OCI-LY3 (cell line): ENCODE measurements at regions not wholly inside any gene's neighbourhood (a gene's known extent, or its start where the extent isn't known, plus 50 kb on each side); places are given as distances from the start of the nearest gene placed in this dataset.

Experiments used
- H2AFZ ChIP-seq: fragments of 200-600, 300-600 bp; shearing (Covaris generic); 2 replicates; pipeline ENCODE4 v1.6.0; 2014; ENCODE audit warnings: antibody characterized with exemption, low read depth, low read length
- H3K27ac ChIP-seq: fragments of 200-600, 300-600 bp; sonication (generic); 2 replicates; pipeline ENCODE4 v1.5.1; 2014; ENCODE audit warnings: mild to moderate bottlenecking, low read length, moderate library complexity, mixed read lengths
- H3K27me3 ChIP-seq: fragments of 200-600, 300-600 bp; sonication (generic); 2 replicates; pipeline ENCODE4 v1.6.1; 2014; ENCODE audit warnings: low read depth, low read length, mixed read lengths
- H3K36me3 ChIP-seq: fragments of 200-600, 300-600 bp; sonication (generic); replicated peaks from 2 replicates; pipeline ENCODE3; 2014; ENCODE audit warnings: low read depth, low read length, mixed read lengths
- H3K4me1 ChIP-seq: fragments of 300-600, 200-600 bp; sonication (generic); 2 replicates; pipeline ENCODE4 v1.6.1; 2014; ENCODE audit warnings: low read length, mixed read lengths
- H3K4me2 ChIP-seq: fragments of 200-600, 300-600 bp; sonication (generic); 2 replicates; pipeline ENCODE4 v1.6.1; 2014; ENCODE audit warnings: low read length, mixed read lengths
- H3K4me3 ChIP-seq: fragments of 300-600, 200-600 bp; sonication (generic); 2 replicates; pipeline ENCODE4 v1.5.1; 2014; ENCODE audit warnings: antibody characterized with exemption, mild to moderate bottlenecking, low read length, moderate library complexity
- H3K79me2 ChIP-seq: fragments of 300-600, 200-600 bp; shearing (Covaris generic); 2 replicates; pipeline ENCODE4 v1.6.1; 2014; ENCODE audit warnings: mild to moderate bottlenecking, low read length, mixed read lengths
- H3K9ac ChIP-seq: fragments of 300-600, 200-600 bp; shearing (Covaris generic); 2 replicates; pipeline ENCODE4 v1.6.0; 2014; ENCODE audit warnings: mild to moderate bottlenecking, low read length, moderate library complexity
- H3K9me3 ChIP-seq: fragments of 200-600, 300-600 bp; shearing (Covaris generic); 2 replicates; pipeline ENCODE4 v1.6.1; 2014; ENCODE audit warnings: low read length, mixed read lengths; ENCODE audit not compliant: insufficient read depth
- H4K20me1 ChIP-seq: fragments of 200-600, 300-600 bp; sonication (generic); 2 replicates; pipeline ENCODE4 v1.6.1; 2016; ENCODE audit warnings: low read length, mixed read lengths; ENCODE audit not compliant: insufficient read depth
- CTCF ChIP-seq: fragments of 200-600, 300-600 bp; sonication (generic); IDR thresholded peaks from 2 replicates; pipeline ENCODE4 v1.5.1; 2014; ENCODE audit warnings: antibody characterized with exemption, low read length, low read depth
- EZH2phosphoT487 ChIP-seq: fragments of 200-600 bp; shearing (Covaris generic); IDR thresholded peaks from 2 replicates; pipeline ENCODE4 v1.6.1; 2018; ENCODE audit warnings: antibody characterized with exemption, mixed run types, low read depth

DNA sequence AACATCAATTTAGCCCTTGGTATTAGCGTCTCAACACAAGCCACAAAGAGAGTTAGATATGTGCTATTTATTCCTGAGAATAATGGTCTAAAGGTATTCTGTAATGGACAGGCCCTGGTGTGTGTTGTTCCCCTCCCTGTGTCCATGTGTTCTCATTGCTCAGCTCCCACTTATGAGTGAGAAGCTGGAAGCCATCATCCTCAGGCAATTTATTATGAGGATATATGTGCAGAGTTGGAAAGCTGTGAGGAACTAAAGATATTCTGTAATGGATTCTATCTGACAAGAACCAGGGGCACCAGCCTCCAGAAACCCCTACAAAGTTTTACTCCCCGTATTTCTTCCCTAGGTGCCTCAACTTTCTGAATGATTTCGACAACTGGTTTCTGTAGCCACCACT, 210.8 kb downstream of the GRIN2B start:
- Histone ChIP-seq H3K27me3 (0 out of 2 replicates have a peak, but pooled peaks cover 3% of the 10 kb centered on the region), H3K27ac (no peak overlapping the region), H3K4me1 (no peaks in the 10 kb centered on the region), H4K20me1 (no peaks in the 10 kb centered on the region), H3K4me2 (no peak overlapping the region), H2AFZ (no peak overlapping the region), H3K9me3 (no peaks in the 10 kb centered on the region), H3K4me3 (no peak overlapping the region), H3K36me3 (no peaks in the 10 kb centered on the region), H3K79me2 (no peaks in the 10 kb centered on the region), H3K9ac (no peak overlapping the region)
- TF ChIP-seq EZH2phosphoT487 (no peak), CTCF (no peak)

GRCh38 chr12:13769966-13770365, 211.4 kb downstream of the GRIN2B start:
- Histone ChIP-seq H3K27me3 (0 out of 2 replicates have a peak, but pooled peaks cover 3% of the 10 kb centered on the region), H3K4me3 (no peak overlapping the region), H2AFZ (no peak overlapping the region), H3K4me2 (no peak overlapping the region), H4K20me1 (no peaks in the 10 kb centered on the region), H3K36me3 (no peaks in the 10 kb centered on the region), H3K27ac (no peak overlapping the region), H3K9me3 (no peaks in the 10 kb centered on the region), H3K79me2 (no peaks in the 10 kb centered on the region), H3K4me1 (no peaks in the 10 kb centered on the region), H3K9ac (no peak overlapping the region)
- TF ChIP-seq EZH2phosphoT487 = no peak
- TF ChIP-seq CTCF = no peak

DNA sequence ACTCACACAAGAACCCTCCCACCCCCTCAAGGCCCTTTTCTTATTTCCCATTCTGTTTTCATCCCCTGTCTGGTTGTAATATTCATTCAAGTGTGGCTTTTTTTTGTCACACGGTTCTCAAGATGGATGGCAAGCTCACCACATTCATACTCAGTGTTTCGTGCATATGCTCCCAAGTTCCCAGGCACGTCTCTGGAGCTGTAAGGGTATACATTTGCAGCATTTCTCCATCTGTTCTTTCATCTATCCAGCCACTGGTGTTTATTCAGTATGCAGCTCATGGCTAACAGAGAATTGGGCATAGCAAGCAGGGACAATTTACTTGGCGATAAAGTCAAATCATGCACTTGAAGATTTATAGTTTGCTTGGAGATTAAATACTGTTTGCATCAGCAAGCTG, 212.1 kb downstream of the GRIN2B start:
- no peak for TF ChIP-seq EZH2phosphoT487
- TF ChIP-seq CTCF = no peak
- H3K27me3 ChIP-seq = 0 out of 2 replicates have a peak, but pooled peaks cover 3% of the 10 kb centered on the region
- H3K9me3 ChIP-seq = no peaks in the 10 kb centered on the region
- no peaks in the 10 kb centered on the region for H3K79me2 ChIP-seq
- H4K20me1 ChIP-seq = no peaks in the 10 kb centered on the region
- no peaks in the 10 kb centered on the region for H3K36me3 ChIP-seq
- H3K9ac ChIP-seq = no peak overlapping the region
- no peak overlapping the region for H3K4me3 ChIP-seq
- H3K4me1 ChIP-seq = no peaks in the 10 kb centered on the region
- H3K27ac ChIP-seq = no peak overlapping the region
- H2AFZ ChIP-seq = no peak overlapping the region
- H3K4me2 ChIP-seq = no peak overlapping the region

GRCh38 chr12:13764748-13765147, 216.7 kb downstream of the GRIN2B start:
- H2AFZ ChIP-seq = no peak overlapping the region
- H3K4me3 ChIP-seq = no peak overlapping the region
- no peaks in the 10 kb centered on the region for H3K4me1 ChIP-seq
- H3K9me3 ChIP-seq = no peaks in the 10 kb centered on the region
- H3K36me3 ChIP-seq = no peaks in the 10 kb centered on the region
- no peak overlapping the region for H3K9ac ChIP-seq
- peaks cover 8% of the 10 kb centered on the region for H3K27me3 ChIP-seq
- H3K4me2 ChIP-seq = no peak overlapping the region
- no peaks in the 10 kb centered on the region for H4K20me1 ChIP-seq
- H3K79me2 ChIP-seq = no peaks in the 10 kb centered on the region
- TF ChIP-seq CTCF (no peak), EZH2phosphoT487 (no peak)
- no peak overlapping the region for H3K27ac ChIP-seq
